Neural cell (in vitro differentiated cells): ENCODE measurements at regions not wholly inside any gene's neighbourhood (a gene's known extent, or its start where the extent isn't known, plus 50 kb on each side); places are given as distances from the start of the nearest gene placed in this dataset.

Experiments used
- H2AFZ ChIP-seq: fragments of 200-600, 300-800 bp; sonication (generic), shearing (Covaris generic); 2 replicates; pipeline ENCODE4 v1.6.0; 2014; ENCODE audit warnings: low read depth, mild to moderate bottlenecking, antibody characterized with exemption, low read length, moderate library complexity
- H3F3A ChIP-seq: fragments of 200-600 bp; shearing (Covaris generic); 2 replicates; pipeline ENCODE4 v1.6.1; 2016; ENCODE audit warnings: mild to moderate bottlenecking, moderate library complexity, mixed read lengths, antibody characterized with exemption, low read length; ENCODE audit not compliant: insufficient read depth, poor library complexity, severe bottlenecking
- H3K27ac ChIP-seq: fragments of 200-600, 300-800 bp; sonication (generic), shearing (Covaris generic); 2 replicates; pipeline ENCODE4 v1.5.1; 2014; ENCODE audit warnings: mild to moderate bottlenecking, low read length, moderate library complexity
- H3K27me3 ChIP-seq: fragments of 300-800, 200-600 bp; sonication (generic), shearing (Covaris generic); 2 replicates; pipeline ENCODE4 v1.6.0; 2014; ENCODE audit warnings: mild to moderate bottlenecking, low read depth, low read length, moderate library complexity; ENCODE audit not compliant: insufficient read depth
- H3K36me3 ChIP-seq: fragments of 300-800, 200-600 bp; sonication (generic), shearing (Covaris generic); 2 replicates; pipeline ENCODE4 v1.5.1; 2014; ENCODE audit warnings: mild to moderate bottlenecking, antibody characterized with exemption, low read length, moderate library complexity; ENCODE audit not compliant: insufficient read depth
- H3K4me2 ChIP-seq: fragments of 300-800, 200-600 bp; sonication (generic), shearing (Covaris generic); 2 replicates; pipeline ENCODE4 v1.6.0; 2014; ENCODE audit warnings: mild to moderate bottlenecking, low read length
- H3K4me3 ChIP-seq: fragments of 300-800, 200-600 bp; sonication (generic), shearing (Covaris generic); 2 replicates; pipeline ENCODE4 v1.5.1; 2014; ENCODE audit warnings: mild to moderate bottlenecking, low read length, moderate library complexity
- H3K79me2 ChIP-seq: fragments of 200-600 bp; shearing (Covaris generic); replicated peaks from 2 replicates; pipeline ENCODE4 v1.6.0; 2014; ENCODE audit warnings: mild to moderate bottlenecking, low read length, moderate library complexity; ENCODE audit not compliant: insufficient read depth
- H3K9ac ChIP-seq: fragments of 300-800, 200-600 bp; sonication (generic), shearing (Covaris generic); 2 replicates; pipeline ENCODE4 v1.6.1; 2016; ENCODE audit warnings: mild to moderate bottlenecking, low read length, mixed read lengths
- H3K9me2 ChIP-seq: fragments of 200-600 bp; shearing (Covaris generic); 2 replicates; pipeline ENCODE4 v1.6.1; 2016; ENCODE audit warnings: mild to moderate bottlenecking, low read length, mixed read lengths; ENCODE audit not compliant: insufficient read depth
- H3K9me3 ChIP-seq: fragments of 200-600, 300-800 bp; sonication (generic), shearing (Covaris generic); 2 replicates; pipeline ENCODE4 v1.6.1; 2016; ENCODE audit warnings: mild to moderate bottlenecking, mixed run types, low read length, moderate library complexity, mixed read lengths
- H4K20me1 ChIP-seq: fragments of 200-600 bp; shearing (Covaris generic); 2 replicates; pipeline ENCODE4 v1.6.1; 2016; ENCODE audit warnings: mild to moderate bottlenecking, mixed run types; ENCODE audit not compliant: insufficient read depth
- EP300 ChIP-seq: fragments of 450-650 bp; conservative IDR thresholded peaks from 2 replicates; pipeline ENCODE4 v1.6.1; 2014; ENCODE audit warnings: antibody characterized with exemption, mild to moderate bottlenecking, moderate library complexity; ENCODE audit not compliant: poor library complexity, severe bottlenecking
- EZH2 ChIP-seq: fragments of 200-600, 300-800 bp; shearing (Covaris generic), sonication (generic); IDR thresholded peaks from 2 replicates; pipeline ENCODE4 v1.6.1; 2014; ENCODE audit warnings: antibody characterized with exemption, low read length, borderline replicate concordance, mild to moderate bottlenecking; ENCODE audit not compliant: insufficient read depth, poor library complexity, severe bottlenecking
- MXI1 ChIP-seq: fragments of 450-650 bp; conservative IDR thresholded peaks from 2 replicates; pipeline ENCODE4 v1.6.1; 2014; ENCODE audit warnings: antibody characterized with exemption, mild to moderate bottlenecking; ENCODE audit not compliant: poor library complexity, severe bottlenecking
- POLR2AphosphoS5 ChIP-seq: IDR thresholded peaks from 2 replicates; pipeline ENCODE4 v1.6.1; 2012
- RAD21 ChIP-seq: fragments of 450-650 bp; conservative IDR thresholded peaks from 2 replicates; pipeline ENCODE4 v1.6.1; 2014; ENCODE audit warnings: antibody characterized with exemption, mild to moderate bottlenecking, moderate library complexity
- SMC3 ChIP-seq: fragments of 450-650 bp; conservative IDR thresholded peaks from 2 replicates; pipeline ENCODE4 v1.6.1; 2014; ENCODE audit warnings: antibody characterized with exemption, mild to moderate bottlenecking, moderate library complexity; ENCODE audit not compliant: poor library complexity
- TF ChIP-seq, protein P1 (sequence below): fragments of 450-650 bp; IDR thresholded peaks from 2 replicates; pipeline ENCODE4 v1.5.1; 2014; ENCODE audit warnings: antibody characterized with exemption, mild to moderate bottlenecking, moderate library complexity; ENCODE audit not compliant: poor library complexity, severe bottlenecking
- TF ChIP-seq, protein P2 (sequence below): IDR thresholded peaks from 2 replicates; pipeline ENCODE4 v1.6.1; 2012; ENCODE audit warnings: borderline replicate concordance

DNA sequence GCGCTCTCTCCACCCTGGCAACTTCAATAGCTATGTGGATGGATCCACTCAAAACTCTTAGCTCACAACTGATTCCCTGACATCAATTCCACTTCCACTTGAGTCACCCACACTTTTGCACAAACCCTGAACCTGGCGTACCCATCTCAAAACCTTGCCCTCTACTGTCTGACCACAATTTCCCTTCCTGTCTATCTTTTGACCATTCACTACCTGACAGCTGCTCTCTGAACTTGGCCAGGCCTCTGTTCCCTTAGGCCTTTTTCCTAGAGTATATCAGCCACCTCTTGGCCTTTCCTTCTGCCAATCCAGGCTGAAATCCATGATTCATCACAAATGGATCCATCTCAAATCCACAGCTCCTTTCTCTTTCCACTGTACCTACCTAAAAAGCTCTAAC lies 106.0 kb downstream of the RPL27A start:
- no peak overlapping the region for H2AFZ ChIP-seq
- H3F3A ChIP-seq = no peaks in the 10 kb centered on the region
- no peaks in the 10 kb centered on the region for H3K27me3 ChIP-seq
- no peaks in the 10 kb centered on the region for H3K9me3 ChIP-seq
- no peaks in the 10 kb centered on the region for H4K20me1 ChIP-seq
- no peak overlapping the region for H3K27ac ChIP-seq
- H3K9ac ChIP-seq = no peak overlapping the region
- TF ChIP-seq EZH2 (no peak), RAD21 (no peak), SMC3 (no peak), POLR2AphosphoS5 (no peak)
- TF ChIP-seq, protein P1, sequence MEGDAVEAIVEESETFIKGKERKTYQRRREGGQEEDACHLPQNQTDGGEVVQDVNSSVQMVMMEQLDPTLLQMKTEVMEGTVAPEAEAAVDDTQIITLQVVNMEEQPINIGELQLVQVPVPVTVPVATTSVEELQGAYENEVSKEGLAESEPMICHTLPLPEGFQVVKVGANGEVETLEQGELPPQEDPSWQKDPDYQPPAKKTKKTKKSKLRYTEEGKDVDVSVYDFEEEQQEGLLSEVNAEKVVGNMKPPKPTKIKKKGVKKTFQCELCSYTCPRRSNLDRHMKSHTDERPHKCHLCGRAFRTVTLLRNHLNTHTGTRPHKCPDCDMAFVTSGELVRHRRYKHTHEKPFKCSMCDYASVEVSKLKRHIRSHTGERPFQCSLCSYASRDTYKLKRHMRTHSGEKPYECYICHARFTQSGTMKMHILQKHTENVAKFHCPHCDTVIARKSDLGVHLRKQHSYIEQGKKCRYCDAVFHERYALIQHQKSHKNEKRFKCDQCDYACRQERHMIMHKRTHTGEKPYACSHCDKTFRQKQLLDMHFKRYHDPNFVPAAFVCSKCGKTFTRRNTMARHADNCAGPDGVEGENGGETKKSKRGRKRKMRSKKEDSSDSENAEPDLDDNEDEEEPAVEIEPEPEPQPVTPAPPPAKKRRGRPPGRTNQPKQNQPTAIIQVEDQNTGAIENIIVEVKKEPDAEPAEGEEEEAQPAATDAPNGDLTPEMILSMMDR = no peak
- no peaks in the 10 kb centered on the region for H3K79me2 ChIP-seq
- no peak overlapping the region for H3K4me3 ChIP-seq
- no peaks in the 10 kb centered on the region for H3K36me3 ChIP-seq
- no peaks in the 10 kb centered on the region for H3K9me2 ChIP-seq
- H3K4me2 ChIP-seq = no peak overlapping the region

DNA sequence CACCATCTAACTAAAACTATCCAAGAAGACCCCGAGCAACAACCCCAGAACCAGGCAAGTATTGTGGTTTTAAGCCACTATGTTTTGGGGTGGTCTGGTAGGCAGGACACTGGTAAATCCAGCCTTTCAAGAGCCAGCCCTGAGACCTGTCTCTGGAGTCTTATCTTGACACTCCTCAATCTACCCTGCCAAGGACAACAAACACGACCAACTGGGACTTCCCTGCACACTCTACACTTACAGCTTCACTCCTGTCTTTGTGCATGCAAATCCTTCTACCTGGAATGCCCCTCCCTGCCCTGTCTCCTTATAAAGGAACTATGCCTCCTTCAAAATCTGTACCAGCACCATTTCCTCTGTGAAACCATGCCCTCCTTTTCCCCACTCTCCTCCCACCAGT lies 107.3 kb downstream of the RPL27A start:
- H3F3A ChIP-seq = no peaks in the 10 kb centered on the region
- no peak overlapping the region for H3K4me3 ChIP-seq
- H3K27ac ChIP-seq = no peak overlapping the region
- no peak overlapping the region for H2AFZ ChIP-seq
- H4K20me1 ChIP-seq = no peaks in the 10 kb centered on the region
- H3K27me3 ChIP-seq = no peaks in the 10 kb centered on the region
- no peaks in the 10 kb centered on the region for H3K9me3 ChIP-seq
- H3K9ac ChIP-seq = no peak overlapping the region
- no peak overlapping the region for H3K4me2 ChIP-seq
- TF ChIP-seq RAD21 (no peak), MXI1 (no peak), SMC3 (no peak), EZH2 (no peak), EP300 (no peak)
- TF ChIP-seq, protein P2, sequence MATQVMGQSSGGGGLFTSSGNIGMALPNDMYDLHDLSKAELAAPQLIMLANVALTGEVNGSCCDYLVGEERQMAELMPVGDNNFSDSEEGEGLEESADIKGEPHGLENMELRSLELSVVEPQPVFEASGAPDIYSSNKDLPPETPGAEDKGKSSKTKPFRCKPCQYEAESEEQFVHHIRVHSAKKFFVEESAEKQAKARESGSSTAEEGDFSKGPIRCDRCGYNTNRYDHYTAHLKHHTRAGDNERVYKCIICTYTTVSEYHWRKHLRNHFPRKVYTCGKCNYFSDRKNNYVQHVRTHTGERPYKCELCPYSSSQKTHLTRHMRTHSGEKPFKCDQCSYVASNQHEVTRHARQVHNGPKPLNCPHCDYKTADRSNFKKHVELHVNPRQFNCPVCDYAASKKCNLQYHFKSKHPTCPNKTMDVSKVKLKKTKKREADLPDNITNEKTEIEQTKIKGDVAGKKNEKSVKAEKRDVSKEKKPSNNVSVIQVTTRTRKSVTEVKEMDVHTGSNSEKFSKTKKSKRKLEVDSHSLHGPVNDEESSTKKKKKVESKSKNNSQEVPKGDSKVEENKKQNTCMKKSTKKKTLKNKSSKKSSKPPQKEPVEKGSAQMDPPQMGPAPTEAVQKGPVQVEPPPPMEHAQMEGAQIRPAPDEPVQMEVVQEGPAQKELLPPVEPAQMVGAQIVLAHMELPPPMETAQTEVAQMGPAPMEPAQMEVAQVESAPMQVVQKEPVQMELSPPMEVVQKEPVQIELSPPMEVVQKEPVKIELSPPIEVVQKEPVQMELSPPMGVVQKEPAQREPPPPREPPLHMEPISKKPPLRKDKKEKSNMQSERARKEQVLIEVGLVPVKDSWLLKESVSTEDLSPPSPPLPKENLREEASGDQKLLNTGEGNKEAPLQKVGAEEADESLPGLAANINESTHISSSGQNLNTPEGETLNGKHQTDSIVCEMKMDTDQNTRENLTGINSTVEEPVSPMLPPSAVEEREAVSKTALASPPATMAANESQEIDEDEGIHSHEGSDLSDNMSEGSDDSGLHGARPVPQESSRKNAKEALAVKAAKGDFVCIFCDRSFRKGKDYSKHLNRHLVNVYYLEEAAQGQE = no peak
- TF ChIP-seq, protein P1 = no peak
- no peaks in the 10 kb centered on the region for H3K9me2 ChIP-seq
- no peaks in the 10 kb centered on the region for H3K36me3 ChIP-seq
- no peaks in the 10 kb centered on the region for H3K79me2 ChIP-seq
